ENCODE measurements at regions not wholly inside any gene's neighbourhood (a gene's known extent, or its start where the extent isn't known, plus 50 kb on each side); places are given as distances from the start of the nearest gene placed in this dataset.
"Not testable (repeated sequence)": the region's sequence is repeated elsewhere in the genome, so short reads cannot be mapped to it uniquely, and the experiment has no call there.

DNA sequence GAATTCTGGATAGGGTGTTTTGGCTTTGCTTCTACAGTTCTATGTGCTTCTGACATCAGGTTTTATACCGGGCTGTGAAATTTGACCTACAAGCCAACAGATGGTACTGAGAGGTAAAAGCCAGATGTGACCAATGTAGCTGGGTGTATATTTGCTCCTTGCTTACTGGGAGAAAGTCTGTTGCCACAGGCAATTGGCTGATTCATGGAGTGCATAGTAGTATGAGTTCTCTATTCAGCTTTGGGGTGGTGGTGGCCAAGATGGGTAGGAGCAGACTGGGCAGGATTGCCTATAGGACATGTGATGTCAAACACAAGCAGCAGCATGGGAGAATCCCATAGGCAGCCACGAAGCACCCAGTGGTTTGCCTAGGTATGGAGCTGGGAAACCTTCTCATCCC, 1827.0 kb downstream of the C4orf33 start:
- DNase-seq, result no peak

DNA sequence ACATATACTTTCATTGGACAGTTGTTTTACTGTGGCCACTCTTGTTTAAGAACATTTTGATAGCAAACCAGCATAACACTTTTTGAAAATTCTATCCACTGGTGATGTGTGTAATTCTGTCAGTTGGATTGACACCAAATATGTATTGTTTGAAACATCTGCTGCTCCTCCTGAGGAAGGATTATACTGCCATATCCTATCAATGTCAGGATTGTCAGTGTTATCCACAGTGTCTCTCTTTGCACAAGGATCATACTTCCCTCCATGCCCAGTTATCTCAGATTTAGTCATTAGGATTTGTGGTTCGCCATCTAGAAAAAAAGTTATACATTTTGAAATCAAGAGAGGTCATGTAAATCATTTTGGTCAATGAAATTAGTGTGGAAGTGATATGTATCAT, 1859.6 kb downstream of the C4orf33 start:
- no peak for DNase-seq

DNA sequence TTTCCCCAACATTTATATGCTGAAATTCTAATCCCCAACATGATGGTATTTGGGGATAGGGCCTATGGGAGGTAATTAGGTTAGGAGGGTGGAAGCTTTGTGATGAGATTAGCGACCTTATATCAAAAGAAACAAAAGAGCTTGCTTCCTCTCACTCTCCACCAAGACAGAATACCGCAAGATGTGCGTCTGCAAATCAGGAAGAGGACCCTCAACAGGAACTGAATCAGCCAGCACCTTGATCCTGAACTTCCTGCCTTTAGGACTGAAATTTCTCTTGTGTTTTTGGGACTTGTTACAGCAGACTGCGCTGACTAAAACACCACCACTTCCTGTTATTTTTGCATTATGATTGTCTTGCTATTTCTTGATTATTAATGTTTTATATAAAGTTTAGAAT, 1889.4 kb downstream of the C4orf33 start:
- DNase-seq, result no peak

DNA sequence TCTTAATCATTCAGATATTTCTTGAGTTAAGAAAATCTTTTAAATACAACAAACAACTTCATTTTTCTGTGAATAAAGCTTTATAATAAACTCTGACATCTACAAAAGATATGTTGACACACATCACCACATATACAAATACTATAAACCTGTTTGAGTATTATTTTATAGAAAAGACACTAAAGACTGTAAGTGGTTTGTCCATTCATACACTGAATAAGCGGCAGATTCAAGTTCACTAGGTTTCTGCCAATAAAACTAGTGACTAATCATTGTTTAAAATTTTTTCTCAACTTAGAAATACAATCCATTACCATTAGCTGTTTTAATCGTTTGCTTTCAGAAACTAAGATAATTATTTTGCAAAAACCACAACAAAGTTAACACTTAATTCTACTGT, 1900.0 kb downstream of the C4orf33 start:
- DNase-seq, result no peak

DNA sequence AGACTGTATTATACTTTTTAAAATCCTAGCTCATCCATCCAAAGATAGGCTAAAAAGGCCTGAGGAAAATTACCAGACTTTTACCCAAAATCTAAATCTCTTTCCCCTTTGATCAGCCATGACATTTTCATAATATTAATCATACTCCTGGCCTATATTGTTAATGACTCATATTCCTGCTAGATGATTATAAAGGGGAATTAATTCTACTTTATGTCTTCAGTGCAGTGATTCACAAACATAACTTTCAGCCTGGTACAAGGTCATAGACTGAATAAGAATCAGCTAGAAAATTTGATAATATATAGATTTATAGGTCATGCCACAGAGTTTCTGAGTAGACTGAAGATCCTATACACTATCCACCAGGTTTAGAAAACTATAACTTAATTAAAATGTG, 1905.4 kb downstream of the C4orf33 start:
- no peak for DNase-seq

DNA sequence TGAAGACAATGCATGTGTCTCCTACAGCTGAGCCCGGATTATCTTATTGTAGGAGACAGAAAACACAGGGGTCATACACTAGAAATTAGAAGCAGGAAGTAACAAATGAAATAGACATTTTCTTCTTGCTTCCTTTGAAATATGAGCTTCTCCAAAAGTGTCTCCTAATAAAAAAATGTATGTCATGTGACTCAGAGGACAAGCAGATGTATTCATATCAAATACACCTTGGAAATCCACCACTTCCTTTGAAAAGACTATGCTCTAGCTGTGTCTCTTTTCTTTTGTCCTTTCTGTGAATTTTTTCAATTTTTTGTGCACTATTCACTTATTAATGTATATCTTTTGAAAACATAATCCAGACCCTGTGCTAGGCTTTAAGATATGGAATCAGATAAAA, 1906.2 kb downstream of the C4orf33 start:
- DNase-seq, result no peak

DNA sequence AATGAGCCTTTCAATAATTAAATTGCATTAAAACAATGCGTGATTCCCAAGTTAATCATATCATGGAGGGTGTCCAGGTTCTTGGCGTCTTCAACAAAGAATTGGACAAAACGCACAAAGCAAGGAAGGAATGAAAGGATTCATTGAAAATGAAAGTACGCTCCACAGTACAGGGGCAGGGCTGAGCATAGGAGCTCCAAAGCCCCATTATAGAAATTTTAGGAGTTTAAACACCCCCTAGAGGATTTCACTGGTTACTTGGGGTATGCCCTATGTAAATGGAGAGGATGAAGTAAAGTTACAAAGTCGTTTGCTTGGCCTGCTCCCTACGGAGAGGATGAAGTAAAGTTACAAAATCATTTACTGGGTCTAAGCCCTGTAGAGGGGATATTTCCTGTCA, 1910.4 kb downstream of the C4orf33 start:
- DNase-seq, result no peak

DNA sequence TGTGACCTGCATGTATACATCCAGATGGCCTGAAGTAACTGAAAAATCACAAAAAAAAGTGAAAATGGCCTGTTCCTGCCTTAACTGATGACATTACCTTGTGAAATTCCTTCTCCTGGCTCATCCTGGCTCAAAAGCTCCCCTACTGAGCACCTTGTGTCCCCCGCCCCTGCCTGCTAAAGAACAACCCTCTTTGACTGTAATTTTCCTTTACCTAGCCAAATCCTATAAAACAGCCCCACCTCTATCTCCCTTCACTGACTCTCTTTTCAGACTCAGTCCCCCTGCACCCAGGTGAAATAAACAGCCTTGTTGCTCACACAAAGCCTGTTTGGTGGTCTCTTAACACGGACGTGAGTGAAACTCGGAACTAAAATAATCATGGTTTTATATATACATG, 1916.0 kb downstream of the C4orf33 start:
- not testable (repeated sequence) for DNase-seq

DNA sequence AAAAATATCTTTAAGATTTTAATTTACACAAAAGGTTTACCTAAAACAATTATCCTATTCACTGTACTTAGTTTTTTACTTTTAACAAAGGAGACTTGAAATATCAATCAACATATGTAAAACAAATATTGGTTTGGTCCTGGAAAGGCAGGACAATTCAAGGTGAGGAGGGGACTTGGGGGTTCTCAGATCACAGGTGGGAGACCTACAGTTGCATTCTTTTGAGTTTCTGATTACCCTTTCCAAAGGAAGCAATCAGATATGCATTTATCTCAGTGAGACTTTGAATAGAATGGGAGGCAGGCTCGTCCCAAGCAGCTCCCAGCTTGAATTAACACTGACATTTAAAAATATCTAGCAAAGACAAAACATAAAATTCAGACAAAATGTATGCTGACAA, 1917.3 kb downstream of the C4orf33 start:
- DNase-seq, result no peak

DNA sequence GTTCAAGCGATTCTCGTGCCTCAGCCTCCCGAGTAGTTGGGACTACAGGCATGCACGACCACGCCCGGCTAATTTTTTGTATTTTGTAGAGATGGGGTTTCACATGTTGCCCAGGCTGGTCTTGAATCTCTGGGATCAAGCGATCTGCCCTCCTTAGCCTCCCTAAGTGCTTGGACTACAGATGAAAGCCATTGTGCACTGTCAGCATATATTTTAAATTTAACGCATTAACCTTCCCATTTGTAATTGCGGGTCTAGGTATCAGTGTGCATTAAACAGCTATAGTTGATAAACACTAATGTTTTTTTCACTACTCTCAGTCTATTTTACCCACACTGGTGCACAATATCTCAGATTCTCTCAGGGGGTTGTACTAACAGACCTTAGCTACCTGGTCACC, 1930.8 kb downstream of the C4orf33 start:
- no peak for DNase-seq

DNA sequence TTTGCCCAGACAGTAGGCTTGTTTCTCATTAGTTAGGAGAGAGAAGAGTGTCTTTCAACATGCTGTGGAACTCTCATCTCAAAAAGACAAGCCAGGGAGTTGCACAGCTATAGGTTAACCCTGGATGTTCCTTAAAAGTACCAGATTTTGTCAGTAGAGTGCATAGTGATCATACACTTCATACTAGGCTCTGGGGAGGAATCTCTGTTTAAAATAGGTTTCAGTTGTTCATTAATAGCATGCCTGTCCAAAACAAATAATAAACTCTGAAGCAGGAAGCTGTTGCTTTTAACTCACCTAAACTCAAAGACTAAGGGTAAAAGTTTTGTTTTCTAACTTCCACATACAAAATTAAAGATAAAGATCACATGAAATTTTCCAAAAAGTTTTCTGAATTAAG, 1948.4 kb downstream of the C4orf33 start:
- no peak for DNase-seq

DNA sequence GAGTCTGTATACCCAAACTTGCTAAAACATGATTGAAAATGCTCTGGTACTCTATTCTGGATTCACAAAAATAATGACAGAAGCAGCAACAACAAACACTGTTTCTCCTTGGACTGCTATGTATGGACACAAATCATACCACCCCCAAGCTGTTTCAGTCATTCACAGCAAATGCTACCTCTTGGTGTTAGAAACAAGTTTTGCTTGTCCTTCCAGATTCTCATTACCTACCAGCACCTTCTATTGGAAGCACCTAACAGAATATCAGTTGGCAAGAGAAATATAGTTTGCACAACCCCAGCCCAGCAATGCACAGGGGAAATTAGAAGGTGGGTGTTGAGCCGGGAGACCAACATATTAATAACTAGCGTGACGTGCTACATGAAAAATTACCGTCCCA, 1950.9 kb downstream of the C4orf33 start:
- DNase-seq, result no peak

DNA sequence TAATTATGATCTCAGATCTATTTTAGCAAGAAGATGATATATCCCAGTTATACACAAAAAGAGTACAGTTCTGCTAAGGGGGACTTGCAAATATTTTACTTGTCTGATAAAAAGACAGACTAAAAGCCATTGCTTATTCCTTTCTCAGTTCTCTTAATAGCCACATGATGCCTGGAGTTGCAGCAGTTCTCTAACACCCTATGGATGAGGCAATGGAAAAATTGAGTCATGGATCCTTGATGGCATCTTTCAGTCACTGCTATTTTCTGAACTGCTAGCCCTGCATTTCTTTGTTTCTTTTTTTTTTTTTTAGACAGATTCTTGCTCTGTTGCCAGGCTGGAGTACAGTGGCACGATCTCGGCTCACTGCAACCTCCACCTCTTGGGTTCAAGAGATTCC, 1956.7 kb downstream of the C4orf33 start:
- no peak for DNase-seq

DNA sequence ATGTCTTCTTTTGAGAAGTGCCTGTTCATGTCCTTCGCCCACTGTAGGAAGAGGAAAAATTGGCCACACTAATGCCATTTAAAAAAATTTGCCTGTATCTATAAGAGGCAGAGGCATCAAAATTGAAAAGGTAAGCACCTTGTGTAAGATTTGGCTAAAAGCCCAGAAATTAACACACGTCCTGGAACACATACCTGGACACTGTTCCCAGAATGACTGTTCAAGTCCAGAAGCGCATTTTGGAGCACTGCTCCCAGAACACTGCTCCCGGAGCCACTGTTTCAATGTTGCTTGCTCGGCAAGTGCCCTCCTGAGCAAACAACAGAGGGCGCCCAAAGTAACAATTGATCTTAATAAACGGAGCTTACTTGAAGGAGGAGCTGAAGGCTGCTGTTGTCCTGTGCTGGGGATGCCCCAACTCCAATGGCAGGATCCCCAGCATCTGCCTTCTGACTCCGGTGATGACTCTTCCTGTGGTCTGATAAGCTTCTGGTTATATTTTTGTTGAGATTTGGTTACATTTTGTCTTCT, 1958.6 kb downstream of the C4orf33 start:
- no peak for DNase-seq

DNA sequence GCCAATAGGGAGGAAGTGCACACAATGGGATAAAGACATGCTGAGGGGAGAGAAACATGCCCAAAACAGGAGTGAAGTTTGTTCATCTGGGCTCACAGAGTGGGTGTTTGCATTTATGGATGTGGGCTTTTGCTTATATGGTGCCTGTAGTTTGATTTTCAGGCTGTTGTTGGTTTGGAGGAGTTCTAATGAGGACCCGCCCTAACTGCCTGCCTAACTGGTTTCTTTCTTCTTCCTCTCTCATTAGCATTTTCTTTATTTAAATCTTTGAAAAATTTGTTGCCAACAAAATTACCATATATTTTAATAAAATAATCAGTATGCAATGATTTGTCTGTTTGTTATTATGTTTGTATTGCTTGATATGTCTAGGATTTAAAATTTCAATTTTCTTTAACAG, 1965.8 kb downstream of the C4orf33 start:
- DNase-seq, result no peak

DNA sequence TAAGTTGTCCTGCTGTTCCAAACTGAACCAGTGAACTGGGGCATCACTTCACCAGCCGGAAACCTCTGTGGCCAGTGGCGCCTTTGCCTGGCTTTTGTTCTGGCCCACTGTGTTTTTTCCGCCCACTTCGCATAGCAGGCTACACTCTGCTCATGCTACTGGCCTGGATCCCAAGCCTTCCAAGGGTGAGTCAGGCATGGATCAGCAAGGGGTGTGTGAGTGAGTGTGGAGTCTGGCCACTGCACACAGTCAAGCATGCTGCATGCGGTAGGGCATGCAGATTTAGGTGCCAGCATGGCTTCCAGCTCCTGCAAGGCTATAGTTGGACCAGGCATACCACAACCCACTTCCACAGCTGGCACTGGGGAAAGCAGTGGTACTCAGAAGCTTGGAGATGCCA, 1967.9 kb downstream of the C4orf33 start:
- no peak for DNase-seq

DNA sequence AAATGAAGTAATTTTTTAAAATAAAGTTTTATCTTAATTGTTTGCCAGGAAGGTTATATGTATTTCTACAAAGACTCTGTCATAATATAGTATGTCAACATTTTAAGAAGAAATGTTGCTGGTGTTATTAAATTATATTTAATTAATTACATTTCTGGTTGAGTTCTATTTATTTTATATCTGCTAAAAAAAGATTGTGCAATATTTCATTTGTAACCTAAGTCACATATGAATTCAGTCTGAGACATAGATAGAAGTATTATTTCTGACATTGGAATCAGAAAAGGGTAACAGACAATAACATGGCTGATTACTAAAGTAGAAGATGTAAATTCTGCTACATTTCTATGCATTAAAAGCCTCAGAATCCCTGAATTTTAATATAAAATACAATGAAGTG, 1985.1 kb downstream of the C4orf33 start:
- DNase-seq, result no peak

DNA sequence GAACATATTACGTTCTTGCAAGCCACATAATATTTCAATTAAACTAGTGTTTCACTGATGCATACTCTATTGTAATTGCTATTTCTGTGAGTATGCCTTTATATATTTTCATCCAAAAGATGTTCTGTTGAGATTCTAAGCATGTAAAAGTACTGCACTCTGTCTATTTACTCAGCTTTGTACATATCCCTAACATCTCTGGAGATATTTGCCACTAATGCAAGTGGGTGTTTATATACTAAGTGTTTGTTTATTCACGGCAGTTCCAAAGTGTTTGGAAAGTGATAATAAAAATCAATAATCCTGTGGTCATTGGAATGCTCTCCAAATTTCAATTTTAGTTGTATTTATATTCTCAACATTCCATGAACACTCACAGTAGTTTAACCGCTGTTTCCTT, 1989.0 kb downstream of the C4orf33 start:
- DNase-seq, result no peak

DNA sequence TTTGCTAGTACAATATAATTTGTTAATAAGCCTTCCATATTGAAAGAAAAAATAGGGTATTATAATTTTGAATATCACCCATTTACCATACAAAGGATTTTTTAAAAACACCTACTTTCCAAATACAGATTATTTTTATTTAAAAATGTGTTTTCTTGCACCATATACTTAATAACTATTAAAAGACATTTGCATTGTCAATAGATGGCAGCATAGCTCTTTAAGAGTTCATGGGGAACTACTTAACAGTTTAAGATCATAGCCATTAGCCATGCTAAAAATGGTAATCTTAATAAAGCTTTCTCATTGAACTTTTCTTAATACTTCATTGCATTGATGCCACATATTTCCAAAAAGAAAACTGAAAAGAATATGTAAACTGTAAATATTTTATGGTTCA, 1995.9 kb downstream of the C4orf33 start:
- no peak for DNase-seq

DNA sequence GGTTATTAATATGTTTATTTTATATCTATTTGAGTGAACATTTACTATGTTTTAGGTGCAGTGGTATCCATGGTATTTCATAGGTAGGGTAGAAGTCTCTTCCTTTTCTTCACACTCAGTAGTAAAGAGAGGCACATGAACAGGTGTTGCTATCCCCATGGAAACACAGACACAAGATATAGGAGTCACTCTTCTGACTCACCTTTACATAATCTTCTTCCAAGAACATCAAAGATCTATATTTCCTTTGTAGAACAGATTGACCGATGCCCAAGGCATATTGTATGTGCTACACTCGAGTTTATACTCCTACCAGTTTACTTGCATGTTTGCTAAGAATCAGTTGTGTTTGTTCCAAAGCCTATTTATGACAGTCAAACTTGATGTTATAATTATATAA, 1997.4 kb downstream of the C4orf33 start:
- no peak for DNase-seq

DNA sequence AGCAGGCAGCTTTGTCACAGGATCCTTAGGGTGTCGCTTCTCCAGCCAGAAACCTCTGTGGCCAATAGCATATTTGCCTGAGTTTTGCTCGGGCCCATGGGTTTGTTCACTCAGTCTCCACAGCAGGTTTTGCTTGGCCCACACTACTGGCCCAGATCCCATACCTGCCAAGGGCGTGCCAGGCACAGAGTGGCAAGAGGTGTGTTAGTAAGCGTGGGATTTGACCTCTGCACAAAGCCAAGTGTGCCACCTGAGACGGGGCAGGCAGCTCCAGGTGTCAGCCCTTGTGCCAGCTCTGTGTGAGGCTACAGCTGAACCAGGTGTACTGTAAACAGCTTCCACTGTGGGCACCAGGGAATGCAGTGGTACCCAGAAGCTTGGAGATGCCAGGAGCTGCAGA, 2003.0 kb downstream of the C4orf33 start:
- no peak for DNase-seq

DNA sequence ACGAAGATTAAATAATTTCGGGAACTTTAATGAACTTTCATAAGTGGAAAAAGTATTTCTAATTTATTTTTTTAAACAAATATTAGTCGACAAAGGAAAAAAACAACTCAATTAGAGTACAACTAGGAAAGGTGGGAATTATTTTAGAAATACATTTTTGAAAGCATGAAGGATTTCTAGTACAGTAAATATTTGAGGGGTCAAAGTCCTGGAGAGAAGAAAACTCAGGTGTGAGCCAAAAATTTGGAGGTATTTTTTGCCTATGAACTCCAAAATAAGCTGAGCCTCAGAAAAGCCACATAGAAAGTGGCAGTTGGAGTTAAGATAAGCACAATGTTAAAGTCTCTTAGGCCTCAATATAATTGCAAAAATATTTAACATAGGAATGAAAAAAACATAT, 2017.3 kb downstream of the C4orf33 start:
- no peak for DNase-seq

DNA sequence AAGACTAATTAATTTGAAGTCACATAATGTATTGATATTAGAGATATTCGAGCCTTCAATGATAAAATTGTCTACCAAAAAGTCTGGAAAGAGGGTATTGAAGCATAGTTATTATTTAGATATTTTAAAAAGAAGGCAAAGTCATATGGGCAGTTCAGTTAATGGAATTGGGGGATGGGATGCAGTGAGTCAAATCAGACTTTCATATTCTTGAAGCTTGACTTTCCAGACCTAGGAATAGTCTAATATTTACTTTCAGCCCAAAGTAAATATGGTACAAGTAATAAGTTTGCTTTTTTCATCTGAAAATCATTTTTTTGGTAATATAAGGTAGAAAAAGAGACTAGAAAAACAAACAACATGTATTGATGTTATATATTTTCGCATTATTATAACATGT, 2017.8 kb downstream of the C4orf33 start:
- no peak for DNase-seq

DNA sequence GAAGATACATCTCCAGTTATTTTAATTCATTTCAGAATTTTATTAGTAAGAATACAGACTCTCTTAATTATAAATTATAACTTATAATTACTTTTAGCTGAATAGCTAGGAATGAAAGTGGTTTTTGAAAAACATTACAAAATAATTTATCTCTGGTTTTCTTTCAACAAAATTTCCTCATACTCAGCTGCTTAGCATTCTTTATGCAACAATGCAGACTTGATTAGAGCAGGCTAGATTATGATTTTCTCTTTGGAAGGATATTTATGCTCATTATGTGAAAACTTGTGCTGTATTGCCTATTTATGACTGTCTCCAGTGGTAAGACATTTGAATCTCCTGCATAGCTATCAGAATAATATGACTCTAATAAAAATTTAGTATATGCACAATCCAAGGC, 2023.7 kb downstream of the C4orf33 start:
- no peak for DNase-seq

DNA sequence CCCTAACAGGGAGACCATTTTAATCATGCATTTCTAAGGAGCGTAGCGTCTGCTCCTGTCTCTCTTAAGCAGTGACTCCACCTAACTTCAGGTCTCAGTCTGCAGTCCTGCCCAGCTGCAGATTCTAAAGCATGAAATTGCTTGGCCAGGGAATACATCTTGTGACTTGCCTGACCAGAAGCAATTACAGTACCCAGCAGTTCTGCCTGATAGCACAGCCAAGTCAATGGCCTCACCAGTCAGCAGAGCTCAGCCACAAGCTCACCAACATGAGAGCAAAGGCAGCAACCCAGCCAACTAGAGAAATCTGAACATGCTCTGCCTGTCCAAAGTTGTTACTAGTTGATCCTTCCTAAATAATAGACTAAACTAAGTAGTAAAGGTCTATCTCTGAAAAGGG, 2011.9 kb upstream of the PCDH10 start:
- no peak for DNase-seq

DNA sequence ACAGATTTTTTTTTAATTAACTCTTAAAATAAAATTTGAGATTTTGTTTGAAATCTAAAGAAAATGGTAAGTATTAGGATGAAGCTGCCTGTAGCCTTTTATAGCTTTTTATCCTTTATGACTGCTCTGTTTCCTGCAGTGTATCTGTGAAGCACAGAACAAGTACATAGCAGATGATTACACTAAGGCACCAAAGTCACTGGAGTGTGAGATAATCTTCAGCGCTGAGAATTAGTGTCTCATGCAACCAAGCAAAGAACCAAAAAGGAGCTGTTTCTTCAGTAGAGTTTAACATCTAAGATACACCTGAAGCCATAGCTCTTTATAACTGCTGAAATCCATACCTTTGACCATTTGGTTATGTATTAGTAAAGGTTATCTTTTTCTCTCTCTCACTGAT, 1989.8 kb upstream of the PCDH10 start:
- no peak for DNase-seq

Measured in activated gamma-delta T cell (primary cell).